IPS DF 6.9 (cell line): ENCODE measurements at regions not wholly inside any gene's neighbourhood (a gene's known extent, or its start where the extent isn't known, plus 50 kb on each side); places are given as distances from the start of the nearest gene placed in this dataset.

Experiments
- DNase-seq: peaks from one replicate; pipeline ENCODE4 v3.0.0-alpha.2; 2013; ENCODE audit warnings: low read depth, low spot score
- H3K27ac ChIP-seq: one replicate; pipeline ENCODE4 v1.5.1; 2013; ENCODE audit warnings: low read length, control low read depth
- H3K27me3 ChIP-seq: 2 replicates; pipeline ENCODE4 v1.6.1; 2013; ENCODE audit warnings: mild to moderate bottlenecking, low read length; ENCODE audit not compliant: control insufficient read depth, insufficient read depth
- H3K36me3 ChIP-seq: 2 replicates; pipeline ENCODE4 v1.6.1; 2013; ENCODE audit warnings: low read length; ENCODE audit not compliant: control insufficient read depth, insufficient read depth
- H3K4me1 ChIP-seq: 2 replicates; pipeline ENCODE4 v1.6.1; 2013; ENCODE audit warnings: low read length; ENCODE audit not compliant: control insufficient read depth, insufficient read depth
- H3K4me3 ChIP-seq: 2 replicates; pipeline ENCODE4 v1.5.1; 2013; ENCODE audit warnings: mild to moderate bottlenecking, low read length
- H3K9me3 ChIP-seq: 2 replicates; pipeline ENCODE4 v1.6.1; 2013; ENCODE audit warnings: low read length, inconsistent platforms; ENCODE audit not compliant: control insufficient read depth, insufficient read depth
- WGBS: extraction: QIAGEN DNeasy Blood & Tissue Kit; methylation state at CpG from one replicate; pipeline ENCODE4 v1.1.7; 2013; ENCODE audit warnings: mixed read lengths, missing lambda C conversion rate; ENCODE audit not compliant: insufficient read length, insufficient coverage; 5-methylcytosine and 5-hydroxymethylcytosine counted together

- Histone ChIP-seq H3K4me1 (no peaks in the 10 kb centered on the region), H3K4me3 (no peak overlapping the region), H3K27ac (no peak overlapping the region), H3K27me3 (no peaks in the 10 kb centered on the region), H3K36me3 (no peaks in the 10 kb centered on the region), H3K9me3 (peaks cover 1% of the 10 kb centered on the region; the same call in 1 of the 2 replicates)
- WGBS = 100% methylated on average over 2 of the region's 7 CpGs
- DNase-seq = no peak
Measured at GRCh38 chr1:234844479-234845031, 234.6 kb upstream of the IRF2BP2 start.

- no peak for DNase-seq
- H3K4me1 ChIP-seq = no peaks in the 10 kb centered on the region
- no peaks in the 10 kb centered on the region for H3K27me3 ChIP-seq
- H3K9me3 ChIP-seq = peaks cover 1% of the 10 kb centered on the region; the same call in 1 of the 2 replicates
- H3K36me3 ChIP-seq = no peaks in the 10 kb centered on the region
- no CpG with 5 or more reads among the region's 3 CpGs for WGBS
- H3K27ac ChIP-seq = no peak overlapping the region
- no peak overlapping the region for H3K4me3 ChIP-seq
Measured at GRCh38 chr1:234843946-234844345, 234.0 kb upstream of the IRF2BP2 start.

GRCh38 chr1:234842726-234843641, 233.0 kb upstream of the IRF2BP2 start:
- Histone ChIP-seq H3K27ac (no peak overlapping the region), H3K9me3 (peaks cover 1% of the 10 kb centered on the region; the same call in 1 of the 2 replicates), H3K4me1 (no peaks in the 10 kb centered on the region), H3K36me3 (no peaks in the 10 kb centered on the region), H3K4me3 (no peak overlapping the region), H3K27me3 (no peaks in the 10 kb centered on the region)
- WGBS = no CpG with 5 or more reads among the region's 12 CpGs
- no peak for DNase-seq

GRCh38 chr1:234841710-234842231, 231.8 kb upstream of the IRF2BP2 start:
- DNase-seq = no peak
- no CpG with 5 or more reads among the region's 7 CpGs for WGBS
- H3K9me3 ChIP-seq = peaks cover 1% of the 10 kb centered on the region; the same call in 1 of the 2 replicates
- H3K27ac ChIP-seq = no peak overlapping the region
- H3K36me3 ChIP-seq = no peaks in the 10 kb centered on the region
- no peak overlapping the region for H3K4me3 ChIP-seq
- no peaks in the 10 kb centered on the region for H3K27me3 ChIP-seq
- no peaks in the 10 kb centered on the region for H3K4me1 ChIP-seq

GRCh38 chr1:234841281-234841680, 231.3 kb upstream of the IRF2BP2 start:
- no CpG with 5 or more reads among the region's 3 CpGs for WGBS
- H3K4me3 ChIP-seq = no peak overlapping the region
- no peak for DNase-seq
- no peaks in the 10 kb centered on the region for H3K27me3 ChIP-seq
- H3K36me3 ChIP-seq = no peaks in the 10 kb centered on the region
- H3K4me1 ChIP-seq = no peaks in the 10 kb centered on the region
- H3K27ac ChIP-seq = no peak overlapping the region
- H3K9me3 ChIP-seq = peaks cover 1% of the 10 kb centered on the region; the same call in 1 of the 2 replicates

GRCh38 chr1:234840843-234841242, 230.9 kb upstream of the IRF2BP2 start:
- Histone ChIP-seq H3K9me3 (peaks cover 1% of the 10 kb centered on the region; the same call in 1 of the 2 replicates), H3K4me3 (no peak overlapping the region), H3K27me3 (no peaks in the 10 kb centered on the region), H3K4me1 (no peaks in the 10 kb centered on the region), H3K36me3 (no peaks in the 10 kb centered on the region), H3K27ac (no peak overlapping the region)
- no CpG with 5 or more reads among the region's 2 CpGs for WGBS
- no peak for DNase-seq

GRCh38 chr1:234840253-234840652, 230.3 kb upstream of the IRF2BP2 start:
- no peak overlapping the region for H3K4me3 ChIP-seq
- no peaks in the 10 kb centered on the region for H3K4me1 ChIP-seq
- no peak for DNase-seq
- H3K27ac ChIP-seq = no peak overlapping the region
- WGBS = no CpG with 5 or more reads among the region's 2 CpGs
- H3K27me3 ChIP-seq = no peaks in the 10 kb centered on the region
- peaks cover 1% of the 10 kb centered on the region; the same call in 1 of the 2 replicates for H3K9me3 ChIP-seq
- H3K36me3 ChIP-seq = no peaks in the 10 kb centered on the region

- Histone ChIP-seq H3K9me3 (peaks cover 1% of the 10 kb centered on the region; the same call in 1 of the 2 replicates), H3K36me3 (no peaks in the 10 kb centered on the region), H3K27ac (no peak overlapping the region), H3K4me1 (no peaks in the 10 kb centered on the region), H3K4me3 (no peak overlapping the region), H3K27me3 (no peaks in the 10 kb centered on the region)
- no CpG with 5 or more reads among the region's 2 CpGs for WGBS
- DNase-seq = no peak
Measured at GRCh38 chr1:234839663-234840062, 229.7 kb upstream of the IRF2BP2 start.

GRCh38 chr1:234838820-234839219, 228.8 kb upstream of the IRF2BP2 start:
- H3K27me3 ChIP-seq = no peaks in the 10 kb centered on the region
- H3K27ac ChIP-seq = no peak overlapping the region
- no CpG with 5 or more reads among the region's 1 CpG for WGBS
- no peak overlapping the region for H3K4me3 ChIP-seq
- DNase-seq = no peak
- H3K9me3 ChIP-seq = peaks cover 1% of the 10 kb centered on the region; the same call in 1 of the 2 replicates
- H3K36me3 ChIP-seq = no peaks in the 10 kb centered on the region
- H3K4me1 ChIP-seq = no peaks in the 10 kb centered on the region

- Histone ChIP-seq H3K27ac (no peak overlapping the region), H3K9me3 (peaks cover 1% of the 10 kb centered on the region; the same call in 1 of the 2 replicates), H3K36me3 (no peaks in the 10 kb centered on the region), H3K4me3 (no peak overlapping the region), H3K27me3 (no peaks in the 10 kb centered on the region), H3K4me1 (no peaks in the 10 kb centered on the region)
- no peak for DNase-seq
- WGBS = no CpG with 5 or more reads among the region's 1 CpG
Measured at GRCh38 chr1:234838182-234838581, 228.2 kb upstream of the IRF2BP2 start.
